Testis (tissue), 2 donors: ENCODE measurements at regions not wholly inside any gene's neighbourhood (a gene's known extent, or its start where the extent isn't known, plus 50 kb on each side); places are given as distances from the start of the nearest gene placed in this dataset.

ENCODE experiments used
- POLR2A ChIP-seq: fragments of 450-650 bp; IDR thresholded peaks from one replicate; pipeline ENCODE4 v1.6.1; 2017; ENCODE audit warnings: antibody characterized with exemption, mild to moderate bottlenecking, moderate library complexity
- TF ChIP-seq, protein P1 (sequence below), 3 experiments: fragments of 450-650 bp in 2 of 3; fragments of 200-600 bp in 1 of 3; sonication (generic) in 1 of 3; IDR thresholded peaks; one replicate each; pipeline ENCODE4 v1.5.1; 2016 to 2019; ENCODE audit warnings: antibody characterized with exemption in 3 of 3, mild to moderate bottlenecking in 2 of 3, moderate library complexity in 1 of 3

DNA sequence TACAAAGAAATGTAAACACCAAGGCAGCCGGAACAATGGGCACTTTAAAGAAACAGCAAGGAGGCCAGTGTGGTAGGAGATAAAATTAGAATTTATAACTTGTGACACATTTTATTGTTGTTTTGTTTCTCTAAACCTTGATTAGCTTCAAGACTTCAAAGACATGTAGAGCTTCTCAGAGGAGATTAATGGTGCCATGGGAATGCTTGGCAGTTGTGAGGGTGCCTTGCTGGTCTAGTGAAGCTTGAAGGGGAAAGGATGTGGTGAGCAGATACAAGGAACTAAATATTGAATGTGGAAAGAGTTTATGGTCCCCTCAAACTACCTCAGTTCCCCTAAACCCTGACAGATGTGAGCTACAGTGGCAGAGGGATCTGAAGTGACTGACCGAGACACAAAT lies 322.4 kb upstream of the ADAMTS16 start:
- TF ChIP-seq, protein P1, sequence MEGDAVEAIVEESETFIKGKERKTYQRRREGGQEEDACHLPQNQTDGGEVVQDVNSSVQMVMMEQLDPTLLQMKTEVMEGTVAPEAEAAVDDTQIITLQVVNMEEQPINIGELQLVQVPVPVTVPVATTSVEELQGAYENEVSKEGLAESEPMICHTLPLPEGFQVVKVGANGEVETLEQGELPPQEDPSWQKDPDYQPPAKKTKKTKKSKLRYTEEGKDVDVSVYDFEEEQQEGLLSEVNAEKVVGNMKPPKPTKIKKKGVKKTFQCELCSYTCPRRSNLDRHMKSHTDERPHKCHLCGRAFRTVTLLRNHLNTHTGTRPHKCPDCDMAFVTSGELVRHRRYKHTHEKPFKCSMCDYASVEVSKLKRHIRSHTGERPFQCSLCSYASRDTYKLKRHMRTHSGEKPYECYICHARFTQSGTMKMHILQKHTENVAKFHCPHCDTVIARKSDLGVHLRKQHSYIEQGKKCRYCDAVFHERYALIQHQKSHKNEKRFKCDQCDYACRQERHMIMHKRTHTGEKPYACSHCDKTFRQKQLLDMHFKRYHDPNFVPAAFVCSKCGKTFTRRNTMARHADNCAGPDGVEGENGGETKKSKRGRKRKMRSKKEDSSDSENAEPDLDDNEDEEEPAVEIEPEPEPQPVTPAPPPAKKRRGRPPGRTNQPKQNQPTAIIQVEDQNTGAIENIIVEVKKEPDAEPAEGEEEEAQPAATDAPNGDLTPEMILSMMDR (IDR thresholded peaks at IDR 0.05): no peak
- TF ChIP-seq POLR2A: no peak
